Natural killer cell treated with Interleukin-12 subunit alpha and Interleukin-12 subunit beta and Interleukin-15 and Interleukin-18, amount 100 ng/mL, for 72 hours (primary cell): ENCODE measurements at regions not wholly inside any gene's neighbourhood (a gene's known extent, or its start where the extent isn't known, plus 50 kb on each side); places are given as distances from the start of the nearest gene placed in this dataset.
A peak's percentile ranks its signal among the peaks of the same experiment; 100 is the strongest.

Source experiments
- ATAC-seq, 2 donors: fragments of 150-1000 bp; cut with Tn5 transposase in 1 of 2; sonication (Bioruptor Pico), chemical (Tn5 transposase) in 1 of 2; 2 replicates each; pipeline ENCODE4 v1.10.0; 2021
- DNase-seq: peaks from one replicate; pipeline ENCODE4 v3.0.0; 2022; ENCODE audit warnings: low spot score
- H3K27ac Mint-ChIP-seq, 2 donors: 1 replicate in 1 of 2; 2 replicates in 1 of 2; pipeline ENCODE4 v1.8.0; 2022; ENCODE audit warnings: mixed read lengths in 2 of 2, mild to moderate bottlenecking in 1 of 2, moderate library complexity in 1 of 2
- H3K27me3 Mint-ChIP-seq, 2 donors: 1 replicate in 1 of 2; 2 replicates in 1 of 2; pipeline ENCODE4 v1.8.0; 2022; ENCODE audit warnings: mixed read lengths in 2 of 2
- H3K36me3 Mint-ChIP-seq: one replicate; pipeline ENCODE4 v1.8.0; 2022; ENCODE audit warnings: mixed read lengths
- H3K4me1 Mint-ChIP-seq, 2 donors: 1 replicate in 1 of 2; 2 replicates in 1 of 2; pipeline ENCODE4 v1.8.0; 2022; ENCODE audit warnings: low read depth in 2 of 2, mixed read lengths in 2 of 2, mild to moderate bottlenecking in 1 of 2
- H3K4me3 Mint-ChIP-seq: one replicate; pipeline ENCODE4 v1.8.0; 2022; ENCODE audit warnings: mixed read lengths
- H3K9me3 Mint-ChIP-seq: 2 replicates; pipeline ENCODE4 v1.8.0; 2022; ENCODE audit warnings: mixed read lengths

DNA sequence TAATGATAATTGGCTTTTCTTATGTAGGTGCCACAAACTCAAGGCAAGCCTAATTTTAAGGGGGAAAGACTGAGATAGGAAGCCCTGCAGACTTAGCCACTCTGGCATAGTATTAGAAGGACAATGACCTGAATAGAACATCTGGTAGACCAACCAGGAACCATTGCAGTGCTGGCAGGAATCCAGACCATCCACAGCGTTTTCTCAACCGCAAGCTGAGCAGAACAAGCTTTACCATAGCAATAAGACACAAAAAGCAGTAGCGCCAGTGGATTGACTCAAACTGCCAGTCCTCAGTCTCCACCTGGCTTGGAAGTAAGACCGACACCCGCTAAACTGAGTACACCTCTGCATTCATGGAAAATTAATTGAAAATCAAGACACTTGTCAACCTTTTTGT, 141.3 kb upstream of the LPAR1 start:
- Mint-ChIP-seq H3K9me3 (peaks cover 11% of the 10 kb centered on the region), H3K27me3 (peaks cover 0 to 10% of the 10 kb centered on the region in 2 donors), H3K27ac (no peak overlapping the region), H3K36me3 (no peaks in the 10 kb centered on the region), H3K4me1 (no peaks in the 10 kb centered on the region), H3K4me3 (no peak overlapping the region)
- DNase-seq (no peak), ATAC-seq (no peak)

- Mint-ChIP-seq H3K4me3 (no peak overlapping the region), H3K36me3 (no peaks in the 10 kb centered on the region), H3K27me3 (peaks cover 0 to 10% of the 10 kb centered on the region in 2 donors), H3K9me3 (peaks cover 11% of the 10 kb centered on the region), H3K27ac (no peak overlapping the region), H3K4me1 (no peaks in the 10 kb centered on the region)
- DNase-seq (no peak), ATAC-seq (no peak)
Measured at GRCh38 chr9:111178331-111179055, 140.2 kb upstream of the LPAR1 start.

- ATAC-seq = no peak
- H3K4me1 Mint-ChIP-seq = no peaks in the 10 kb centered on the region
- H3K9me3 Mint-ChIP-seq = peaks cover 10% of the 10 kb centered on the region
- H3K27me3 Mint-ChIP-seq = peaks cover 0 to 10% of the 10 kb centered on the region in 2 donors
- H3K4me3 Mint-ChIP-seq = no peak overlapping the region
- H3K27ac Mint-ChIP-seq = no peak overlapping the region
- no peaks in the 10 kb centered on the region for H3K36me3 Mint-ChIP-seq
- no peak for DNase-seq
Measured at GRCh38 chr9:111176511-111176910, 138.2 kb upstream of the LPAR1 start.

- H3K36me3 Mint-ChIP-seq = no peaks in the 10 kb centered on the region
- H3K4me1 Mint-ChIP-seq = no peaks in the 10 kb centered on the region
- DNase-seq = no peak
- no peak overlapping the region for H3K4me3 Mint-ChIP-seq
- H3K9me3 Mint-ChIP-seq = peaks cover 10% of the 10 kb centered on the region
- H3K27me3 Mint-ChIP-seq = peaks cover 0 to 10% of the 10 kb centered on the region in 2 donors
- H3K27ac Mint-ChIP-seq = no peak overlapping the region
- ATAC-seq = no peak
Measured at GRCh38 chr9:111175350-111175749, 137.1 kb upstream of the LPAR1 start.

DNA sequence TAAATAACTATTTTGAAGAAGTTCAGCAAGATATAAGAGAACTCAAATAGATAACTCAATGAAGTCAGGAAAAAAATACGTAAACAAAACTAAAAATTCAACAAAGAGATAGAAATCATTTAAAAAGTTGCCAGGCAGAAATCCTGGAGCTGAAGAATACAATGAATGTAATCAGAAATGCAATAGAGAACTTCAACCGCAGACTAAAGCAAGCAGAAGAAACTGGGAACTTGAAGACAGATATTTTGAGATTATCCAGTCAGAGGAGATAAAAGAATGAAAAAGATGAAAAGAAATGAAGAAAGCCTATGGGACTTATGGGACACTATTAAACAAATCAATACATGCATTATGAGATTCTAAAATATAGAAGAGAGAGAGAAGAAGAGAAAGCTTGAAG, 129.1 kb upstream of the LPAR1 start:
- Mint-ChIP-seq H3K4me1 (no peaks in the 10 kb centered on the region), H3K27ac (no peak overlapping the region), H3K4me3 (no peak overlapping the region), H3K9me3 (peaks cover 14% of the 10 kb centered on the region), H3K27me3 (no peaks in the 10 kb centered on the region), H3K36me3 (peaks cover 12% of the 10 kb centered on the region)
- ATAC-seq (no peak), DNase-seq (no peak)

DNA sequence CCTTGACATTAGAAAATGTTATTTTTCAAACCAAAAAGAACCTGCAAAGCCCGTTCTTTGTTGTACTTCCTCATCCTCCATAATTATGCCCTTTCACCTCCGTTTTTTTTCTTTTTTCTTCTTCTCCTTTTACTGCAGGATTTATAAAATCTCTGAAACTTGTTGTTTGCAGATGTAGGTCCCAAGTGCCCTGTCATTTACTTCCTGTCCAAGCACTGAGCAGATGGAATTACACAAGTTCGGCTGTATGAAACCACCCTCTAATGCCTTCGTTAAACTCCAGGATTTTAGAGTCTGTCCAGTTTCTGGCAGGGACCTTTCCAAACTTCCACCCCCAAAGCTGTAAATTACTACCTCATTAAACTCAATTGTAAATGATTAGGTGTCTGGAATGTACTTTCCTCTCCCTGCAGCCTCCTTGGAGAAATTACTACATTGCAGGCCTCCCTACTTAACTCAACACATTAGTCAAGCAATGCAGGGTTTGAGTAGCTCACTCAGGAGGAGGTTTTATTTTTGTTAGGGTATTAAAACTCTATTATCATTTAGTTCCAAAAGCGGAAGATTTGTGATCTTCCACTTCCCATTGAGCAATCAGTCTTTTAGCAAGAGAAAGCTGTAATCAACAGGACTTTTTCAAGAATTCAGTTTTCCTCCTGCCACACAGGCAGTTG, 125.6 kb upstream of the LPAR1 start:
- Mint-ChIP-seq H3K27me3 (peaks cover 0 to 6% of the 10 kb centered on the region in 2 donors), H3K4me3 (no peak overlapping the region), H3K4me1 (no peaks in the 10 kb centered on the region), H3K36me3 (peaks cover 12% of the 10 kb centered on the region), H3K27ac (no peak overlapping the region), H3K9me3 (peaks cover 17% of the 10 kb centered on the region)
- DNase-seq = no peak
- ATAC-seq = no peak

GRCh38 chr9:111162026-111162425, 123.8 kb upstream of the LPAR1 start:
- Mint-ChIP-seq H3K36me3 (peaks cover 4% of the 10 kb centered on the region), H3K9me3 (peaks cover 10% of the 10 kb centered on the region), H3K4me3 (no peak overlapping the region), H3K27me3 (peaks cover 0 to 6% of the 10 kb centered on the region in 2 donors), H3K4me1 (no peaks in the 10 kb centered on the region), H3K27ac (no peak overlapping the region)
- ATAC-seq (no peak), DNase-seq (no peak)

GRCh38 chr9:111161015-111161415, 122.7 kb upstream of the LPAR1 start:
- no peak overlapping the region for H3K27ac Mint-ChIP-seq
- H3K27me3 Mint-ChIP-seq = peaks cover 0 to 6% of the 10 kb centered on the region in 2 donors
- H3K4me1 Mint-ChIP-seq = no peaks in the 10 kb centered on the region
- no peak for DNase-seq
- peaks cover 7% of the 10 kb centered on the region for H3K9me3 Mint-ChIP-seq
- no peak overlapping the region for H3K4me3 Mint-ChIP-seq
- ATAC-seq = no peak
- H3K36me3 Mint-ChIP-seq = no peaks in the 10 kb centered on the region

DNA sequence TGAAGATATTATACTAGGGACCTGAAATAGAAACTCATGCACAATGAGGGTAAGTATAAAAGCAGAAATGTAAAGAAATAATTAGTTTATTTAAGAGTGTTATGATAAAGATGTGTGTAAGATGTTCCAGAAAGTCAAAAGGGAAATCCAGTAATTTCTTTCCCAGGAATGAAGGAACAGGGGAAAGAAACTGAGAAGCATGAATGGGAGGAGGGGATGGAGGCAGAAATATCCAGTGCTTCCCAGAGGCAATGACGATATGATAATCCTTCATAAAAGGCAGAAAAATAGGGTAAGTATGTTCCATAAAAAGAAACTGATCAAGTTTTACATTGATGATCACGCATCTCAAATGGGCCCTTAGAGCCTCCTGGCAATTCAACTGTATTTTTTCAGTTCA, 120.7 kb upstream of the LPAR1 start:
- Mint-ChIP-seq H3K27ac (no peak overlapping the region), H3K9me3 (peaks cover 3% of the 10 kb centered on the region), H3K36me3 (no peaks in the 10 kb centered on the region), H3K27me3 (peaks cover 0 to 6% of the 10 kb centered on the region in 2 donors), H3K4me1 (no peaks in the 10 kb centered on the region), H3K4me3 (no peak overlapping the region)
- DNase-seq (no peak), ATAC-seq (no peak)

DNA sequence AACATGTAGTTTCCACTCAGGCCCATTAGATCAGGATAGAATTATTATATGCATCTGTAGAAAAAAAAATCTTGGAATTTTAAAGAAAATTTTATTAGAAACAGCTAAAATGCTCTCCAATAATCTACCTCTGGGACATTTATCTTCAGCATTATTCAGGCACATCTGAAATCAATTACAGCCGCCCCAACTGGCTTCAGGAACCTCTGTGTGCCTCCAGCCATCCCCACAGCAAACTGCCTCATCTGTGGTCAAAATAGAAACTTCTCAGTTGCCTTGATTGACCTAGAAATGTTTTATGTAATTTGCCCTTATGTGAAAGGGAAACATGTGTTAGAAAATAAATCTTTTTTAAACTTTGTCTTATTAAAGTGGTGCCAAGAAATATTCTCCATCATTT, 120.1 kb upstream of the LPAR1 start:
- H3K27ac Mint-ChIP-seq = no peak overlapping the region
- H3K4me1 Mint-ChIP-seq = no peaks in the 10 kb centered on the region
- H3K4me3 Mint-ChIP-seq = no peak overlapping the region
- peaks cover 3% of the 10 kb centered on the region for H3K9me3 Mint-ChIP-seq
- no peak for ATAC-seq
- DNase-seq = no peak
- H3K27me3 Mint-ChIP-seq = peaks cover 0 to 6% of the 10 kb centered on the region in 2 donors
- no peaks in the 10 kb centered on the region for H3K36me3 Mint-ChIP-seq

DNA sequence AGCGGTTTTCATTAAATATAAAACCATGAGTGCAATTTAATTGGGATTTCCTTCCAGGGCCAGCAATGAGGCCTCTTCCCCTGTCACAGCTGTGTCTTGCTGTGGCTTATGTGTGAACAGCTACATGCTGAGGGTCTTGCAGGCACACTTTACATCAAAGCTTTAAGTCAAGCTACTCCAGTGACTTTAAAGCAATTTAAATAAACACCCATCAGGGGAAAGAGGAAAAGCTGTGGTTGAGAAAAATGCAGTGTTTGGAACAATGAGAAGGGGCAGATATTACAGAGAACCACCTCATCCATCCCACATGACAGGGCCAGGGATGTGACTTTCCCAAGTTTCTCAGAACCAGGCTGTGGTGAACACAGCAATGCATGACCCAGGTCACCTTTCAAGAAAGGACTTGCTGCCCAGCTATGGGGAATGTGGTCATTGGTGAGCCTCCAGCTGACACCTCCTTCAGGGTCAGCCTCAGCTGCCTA, 115.9 kb upstream of the LPAR1 start:
- Mint-ChIP-seq H3K27me3 (no peaks in the 10 kb centered on the region), H3K36me3 (no peaks in the 10 kb centered on the region), H3K9me3 (no peaks in the 10 kb centered on the region), H3K4me3 (no peak overlapping the region), H3K4me1 (no peaks in the 10 kb centered on the region), H3K27ac (no peak overlapping the region)
- ATAC-seq = peak in 1 of 2 donors; percentile 61
- no peak for DNase-seq

DNA sequence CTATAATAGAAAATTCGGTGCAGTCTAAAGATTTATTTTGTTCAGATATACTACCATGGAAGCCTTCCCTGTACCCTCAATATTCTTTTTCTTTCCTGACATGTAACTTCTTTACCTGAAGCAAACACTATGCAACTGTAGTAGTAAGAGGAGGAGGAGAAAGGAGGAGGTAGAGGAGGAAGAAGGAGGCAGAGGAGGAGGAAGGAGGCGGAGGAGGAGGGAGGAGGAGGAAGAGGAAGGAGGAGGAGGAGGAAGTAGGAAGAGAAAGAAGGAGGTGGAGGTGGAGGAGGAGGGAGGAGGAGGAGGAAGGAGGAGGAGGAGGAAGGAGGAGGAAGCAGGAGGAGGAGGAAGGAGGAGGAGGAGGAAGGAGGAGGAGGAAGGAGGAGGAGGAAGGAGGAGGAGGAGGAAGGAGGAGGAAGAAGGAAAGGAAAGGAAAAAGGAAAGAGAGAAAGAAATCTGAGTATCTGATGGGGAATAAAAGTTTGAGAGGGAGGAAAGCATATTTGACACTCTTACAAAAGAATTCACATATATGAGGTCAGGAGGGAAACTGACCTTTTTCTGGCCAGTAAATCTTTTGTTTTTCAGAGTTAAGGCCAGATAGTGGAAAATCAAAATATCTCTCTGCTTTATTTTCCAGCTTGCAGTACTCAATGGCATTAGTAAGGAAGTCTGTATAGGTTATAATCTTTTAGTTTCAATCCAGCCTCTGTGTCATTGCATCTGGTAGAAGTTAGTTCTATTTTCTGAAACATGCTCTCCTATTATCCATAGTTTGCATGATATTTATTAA, 114.5 kb upstream of the LPAR1 start:
- no peak for ATAC-seq
- Mint-ChIP-seq H3K36me3 (no peaks in the 10 kb centered on the region), H3K9me3 (no peaks in the 10 kb centered on the region), H3K4me3 (no peak overlapping the region), H3K27me3 (no peaks in the 10 kb centered on the region), H3K27ac (no peak overlapping the region), H3K4me1 (no peaks in the 10 kb centered on the region)
- DNase-seq = no peak

- H3K4me1 Mint-ChIP-seq = no peaks in the 10 kb centered on the region
- H3K4me3 Mint-ChIP-seq = no peak overlapping the region
- no peak for ATAC-seq
- no peaks in the 10 kb centered on the region for H3K9me3 Mint-ChIP-seq
- DNase-seq = no peak
- H3K27ac Mint-ChIP-seq = no peak overlapping the region
- H3K36me3 Mint-ChIP-seq = no peaks in the 10 kb centered on the region
- H3K27me3 Mint-ChIP-seq = peaks cover 0 to 6% of the 10 kb centered on the region in 2 donors
Measured at GRCh38 chr9:111151537-111151936, 113.3 kb upstream of the LPAR1 start.

- H3K27ac Mint-ChIP-seq = no peak overlapping the region
- ATAC-seq = no peak
- DNase-seq = no peak
- H3K36me3 Mint-ChIP-seq = no peaks in the 10 kb centered on the region
- H3K4me3 Mint-ChIP-seq = no peak overlapping the region
- peaks cover 0 to 6% of the 10 kb centered on the region in 2 donors for H3K27me3 Mint-ChIP-seq
- no peaks in the 10 kb centered on the region for H3K9me3 Mint-ChIP-seq
- H3K4me1 Mint-ChIP-seq = no peaks in the 10 kb centered on the region
Measured at GRCh38 chr9:111150181-111150580, 111.9 kb upstream of the LPAR1 start.
